KMS-11 (cell line): ENCODE measurements at regions not wholly inside any gene's neighbourhood (a gene's known extent, or its start where the extent isn't known, plus 50 kb on each side); places are given as distances from the start of the nearest gene placed in this dataset.

Source experiments
- H2AFZ ChIP-seq: fragments of 200-600 bp; sonication (generic); 2 replicates; pipeline ENCODE4 v1.6.1; 2016; ENCODE audit warnings: antibody characterized with exemption, mixed run types, low read depth
- H3K27ac ChIP-seq: fragments of 200-600 bp; sonication (generic); 2 replicates; pipeline ENCODE4 v1.6.1; 2016; ENCODE audit warnings: mild to moderate bottlenecking, mixed run types
- H3K27me3 ChIP-seq: fragments of 200-600 bp; sonication (generic); 2 replicates; pipeline ENCODE4 v1.6.1; 2017; ENCODE audit warnings: mild to moderate bottlenecking, low read depth, mixed run types, moderate library complexity; ENCODE audit not compliant: insufficient read depth
- H3K36me3 ChIP-seq: fragments of 200-600 bp; sonication (generic); 2 replicates; pipeline ENCODE4 v1.6.1; 2017; ENCODE audit warnings: mild to moderate bottlenecking, mixed run types; ENCODE audit not compliant: insufficient read depth
- H3K4me1 ChIP-seq: fragments of 200-600 bp; sonication (generic); 2 replicates; pipeline ENCODE4 v1.6.1; 2016; ENCODE audit warnings: mild to moderate bottlenecking, low read depth, mixed run types; ENCODE audit not compliant: poor library complexity, severe bottlenecking
- H3K4me2 ChIP-seq: fragments of 200-600 bp; sonication (generic); 2 replicates; pipeline ENCODE4 v1.7.0; 2016; ENCODE audit warnings: mild to moderate bottlenecking, mixed run types
- H3K4me3 ChIP-seq: fragments of 200-600 bp; sonication (generic); IDR thresholded peaks from 2 replicates; pipeline ENCODE4 v1.6.1; 2017; ENCODE audit warnings: low read depth, low read length, mixed read lengths; ENCODE audit not compliant: insufficient read depth
- H3K79me2 ChIP-seq: fragments of 200-600 bp; sonication (generic); 2 replicates; pipeline ENCODE4 v1.6.1; 2016; ENCODE audit warnings: low read depth, mixed run types; ENCODE audit not compliant: insufficient read depth
- H3K9ac ChIP-seq: fragments of 200-600 bp; sonication (generic); 2 replicates; pipeline ENCODE4 v1.6.1; 2016; ENCODE audit warnings: mild to moderate bottlenecking, mixed run types
- H4K20me1 ChIP-seq: fragments of 200-600 bp; sonication (generic); 2 replicates; pipeline ENCODE4 v1.6.1; 2016; ENCODE audit warnings: mild to moderate bottlenecking, mixed run types; ENCODE audit not compliant: insufficient read depth
- CTCF ChIP-seq: fragments of 200-600 bp; sonication (generic); conservative IDR thresholded peaks from 2 replicates; pipeline ENCODE4 v1.6.1; 2017; ENCODE audit warnings: low read depth, mild to moderate bottlenecking, antibody characterized with exemption, low read length, moderate library complexity, mixed read lengths

GRCh38 chr13:97875218-97875617 is 78.3 kb upstream of the IPO5 start:
- no peaks in the 10 kb centered on the region for H3K27me3 ChIP-seq
- no peaks in the 10 kb centered on the region for H3K36me3 ChIP-seq
- TF ChIP-seq CTCF = no peak
- H3K4me1 ChIP-seq = no peaks in the 10 kb centered on the region
- H2AFZ ChIP-seq = no peak overlapping the region
- no peak overlapping the region for H3K9ac ChIP-seq
- H3K4me3 ChIP-seq = no peak overlapping the region
- H3K79me2 ChIP-seq = no peaks in the 10 kb centered on the region
- no peak overlapping the region for H3K27ac ChIP-seq
- no peak overlapping the region for H3K4me2 ChIP-seq
- H4K20me1 ChIP-seq = no peaks in the 10 kb centered on the region

GRCh38 chr13:97875911-97876310 is 77.6 kb upstream of the IPO5 start:
- Histone ChIP-seq H3K4me2 (no peak overlapping the region), H3K4me1 (no peaks in the 10 kb centered on the region), H3K9ac (no peak overlapping the region), H3K27me3 (no peaks in the 10 kb centered on the region), H3K79me2 (no peaks in the 10 kb centered on the region), H4K20me1 (no peaks in the 10 kb centered on the region), H3K4me3 (no peak overlapping the region), H3K36me3 (no peaks in the 10 kb centered on the region), H3K27ac (no peak overlapping the region), H2AFZ (no peak overlapping the region)
- TF ChIP-seq CTCF = no peak

- H3K9ac ChIP-seq = no peak overlapping the region
- no peak overlapping the region for H2AFZ ChIP-seq
- no peak overlapping the region for H3K4me3 ChIP-seq
- H3K79me2 ChIP-seq = no peaks in the 10 kb centered on the region
- no peaks in the 10 kb centered on the region for H4K20me1 ChIP-seq
- no peak for TF ChIP-seq CTCF
- H3K4me1 ChIP-seq = no peaks in the 10 kb centered on the region
- H3K27ac ChIP-seq = no peak overlapping the region
- no peaks in the 10 kb centered on the region for H3K27me3 ChIP-seq
- H3K36me3 ChIP-seq = no peaks in the 10 kb centered on the region
- H3K4me2 ChIP-seq = no peak overlapping the region
These were observed 74.8 kb upstream of the IPO5 start for GRCh38 chr13:97878431-97879375.

GRCh38 chr13:97879646-97880310 is 73.7 kb upstream of the IPO5 start:
- H3K4me3 ChIP-seq = no peak overlapping the region
- no peaks in the 10 kb centered on the region for H4K20me1 ChIP-seq
- H3K9ac ChIP-seq = no peak overlapping the region
- H3K27me3 ChIP-seq = no peaks in the 10 kb centered on the region
- H3K79me2 ChIP-seq = no peaks in the 10 kb centered on the region
- no peaks in the 10 kb centered on the region for H3K4me1 ChIP-seq
- H2AFZ ChIP-seq = no peak overlapping the region
- H3K4me2 ChIP-seq = no peak overlapping the region
- H3K36me3 ChIP-seq = no peaks in the 10 kb centered on the region
- H3K27ac ChIP-seq = no peak overlapping the region
- TF ChIP-seq CTCF = no peak
